ENCODE measurements at regions not wholly inside any gene's neighbourhood (a gene's known extent, or its start where the extent isn't known, plus 50 kb on each side); places are given as distances from the start of the nearest gene placed in this dataset.

GRCh38 chr7:54333952-54334351 lies 208.2 kb upstream of the VSTM2A start:
- H3K36me3 Mint-ChIP-seq: no peaks in the 10 kb centered on the region
- CTCF ChIA-PET: no interaction called here
- POLR2A ChIA-PET: no interaction called here
- no peak overlapping the region for H3K27ac Mint-ChIP-seq
- peaks cover 27% of the 10 kb centered on the region for H3K4me1 Mint-ChIP-seq
- peaks cover 5% of the 10 kb centered on the region for H3K27me3 Mint-ChIP-seq (ENCODE audit: low read depth)
- ATAC-seq: no peak
- H3K9me3 Mint-ChIP-seq: no peaks in the 10 kb centered on the region
- H3K4me3 Mint-ChIP-seq: no peak overlapping the region
- no peak for DNase-seq (ENCODE audit: low spot score)
- TF ChIP-seq CDX4 (CRISPR knock-in tag; IDR thresholded peaks at IDR 0.05; ENCODE audit: borderline replicate concordance): no peak
- no peak for TF ChIP-seq STAT6 (CRISPR knock-in tag; conservative IDR thresholded peaks at IDR 0.05; ENCODE audit: low read depth)
- no peak for TF ChIP-seq ATF2 (CRISPR knock-in tag; IDR thresholded peaks at IDR 0.05; ENCODE audit: borderline replicate concordance, low read depth)
- no peak for TF ChIP-seq HMGXB4 (CRISPR knock-in tag; IDR thresholded peaks at IDR 0.05)
- no peak for TF ChIP-seq AR (CRISPR knock-in tag; IDR thresholded peaks at IDR 0.05)

GRCh38 chr7:54336800-54337199 lies 205.4 kb upstream of the VSTM2A start:
- TF ChIP-seq ATF1 (CRISPR knock-in tag; IDR thresholded peaks at IDR 0.05) (no peak), ZNF532 (CRISPR knock-in tag; IDR thresholded peaks at IDR 0.05; ENCODE audit: borderline replicate concordance) (no peak), NFYB (CRISPR knock-in tag; conservative IDR thresholded peaks at IDR 0.05; ENCODE audit: low read depth) (no peak), ZNF232 (CRISPR knock-in tag; IDR thresholded peaks at IDR 0.05) (no peak), MLX (CRISPR knock-in tag; IDR thresholded peaks at IDR 0.05) (no peak), PRDM15 (CRISPR knock-in tag; IDR thresholded peaks at IDR 0.05) (no peak)
- ChIA-PET CTCF (no interaction called here), POLR2A (no interaction called here)
- no peak for ATAC-seq
- Mint-ChIP-seq H3K36me3 (no peaks in the 10 kb centered on the region), H3K9me3 (no peaks in the 10 kb centered on the region), H3K4me1 (peaks cover 20% of the 10 kb centered on the region), H3K27ac (no peak overlapping the region), H3K4me3 (no peak overlapping the region), H3K27me3 (ENCODE audit: low read depth) (no peaks in the 10 kb centered on the region; the same call in 1 of the 2 replicates)
- no peak for DNase-seq (ENCODE audit: low spot score)

Data from WTC11 (cell line).